HepG2 (cell line): ENCODE measurements at regions not wholly inside any gene's neighbourhood (a gene's known extent, or its start where the extent isn't known, plus 50 kb on each side); places are given as distances from the start of the nearest gene placed in this dataset.

ENCODE experiments used
- ATAC-seq: fragments of 200-7000 bp; cut with Tn5 transposase; 3 replicates; pipeline ENCODE4 v1.9.1; 2020; ENCODE audit warnings: mild to moderate bottlenecking, moderate library complexity
- BruUV-seq: library from RNA; stranded (reverse); fragments of 400-500 nt; replicated peaks from 2 replicates; lab custom pipeline; 2021; lab: Mats Ljungman, UMichigan
- CTCF ChIA-PET: fragments of 300-600 bp; formaldehyde crosslinking; extraction: SDS; loops from one replicate; lab custom pipeline; 2021; ENCODE audit warnings: low total read pairs, inconsistent platforms, low intra/inter-chr PET ratio; lab: Yijun Ruan, JAX
- POLR2A ChIA-PET: fragments of 350-600 bp; sonication (Branson Sonifier 250); formaldehyde crosslinking; loops from one replicate; lab custom pipeline; 2020; ENCODE audit warnings: antibody characterized with exemption, inconsistent platforms; lab: Yijun Ruan, JAX
- DNase-seq: peaks from one replicate; pipeline ENCODE4 v3.0.0-alpha.2; 2015; ENCODE audit warnings: low spot score
- FAIRE-seq: peaks from 3 replicates; lab custom pipeline; 2011; peaks lifted over from hg19 to GRCh38; lab: Jason Lieb, UNC
- H2AFZ ChIP-seq: one replicate; pipeline ENCODE4 v1.6.1; 2011; ENCODE audit warnings: low read length, inconsistent platforms
- H3K27ac ChIP-seq: fragments of 300-600 bp; 3 replicates; pipeline ENCODE4 v1.8.0; 2011; ENCODE audit warnings: mixed run types, mild to moderate bottlenecking, mixed read lengths, low read length, inconsistent platforms; ENCODE audit not compliant: insufficient read depth; ENCODE audit errors: extremely low read length
- H3K27me3 ChIP-seq, 2 experiments: fragments of 200-600 bp in 1 of 2; 2 replicates in 1 of 2; 3 replicates in 1 of 2; pipeline versions ENCODE4 v1.6.0 to v1.8.0; 2011; ENCODE audit warnings: low read length in 2 of 2, mild to moderate bottlenecking in 2 of 2, moderate library complexity in 2 of 2, inconsistent platforms in 1 of 2; ENCODE audit not compliant: insufficient read depth in 2 of 2, control insufficient read depth in 1 of 2
- H3K36me3 ChIP-seq, 2 experiments: fragments of 200-600 bp in 1 of 2; replicated peaks in 1 of 2; 2 replicates in 1 of 2; 3 replicates in 1 of 2; pipeline versions ENCODE4 v1.5.1 to v1.8.0; 2011; ENCODE audit warnings: low read length in 2 of 2, inconsistent platforms in 1 of 2; ENCODE audit not compliant: insufficient read depth in 2 of 2, control insufficient read depth in 1 of 2
- H3K4me1 ChIP-seq: 2 replicates; pipeline ENCODE4 v1.5.1; 2012; ENCODE audit warnings: low read length, inconsistent platforms; ENCODE audit not compliant: insufficient read depth
- H3K4me2 ChIP-seq: 2 replicates; pipeline ENCODE4 v1.6.0; 2011; ENCODE audit warnings: low read depth, low read length, inconsistent platforms
- H3K4me3 ChIP-seq, 3 experiments: fragments of 200-600 bp in 1 of 3; sonication (generic), shearing (Covaris generic) in 1 of 3; replicated peaks in 1 of 3; 2 replicates each; pipeline ENCODE4 v1.5.1; 2011 to 2016; ENCODE audit warnings: low read length in 3 of 3, inconsistent platforms in 2 of 3, low read depth in 2 of 3, mild to moderate bottlenecking in 2 of 3, control low read depth in 1 of 3, mixed read lengths in 1 of 3; ENCODE audit not compliant: insufficient read depth in 1 of 3
- H3K79me2 ChIP-seq: one replicate; pipeline ENCODE4 v1.6.1; 2011; ENCODE audit warnings: low read length, inconsistent platforms; ENCODE audit not compliant: insufficient read depth
- H3K9ac ChIP-seq: 2 replicates; pipeline ENCODE4 v1.6.0; 2011; ENCODE audit warnings: mild to moderate bottlenecking, low read depth, low read length, inconsistent platforms; ENCODE audit not compliant: insufficient read depth
- H3K9me3 ChIP-seq: 2 replicates; pipeline ENCODE4 v1.5.1; 2012; ENCODE audit warnings: mild to moderate bottlenecking, low read length
- H4K20me1 ChIP-seq: 2 replicates; pipeline ENCODE4 v1.6.0; 2011; ENCODE audit warnings: inconsistent platforms, mild to moderate bottlenecking, low read length, moderate library complexity; ENCODE audit not compliant: insufficient read depth
- HNF4G ChIP-seq, 2 experiments: sonication (generic) in 1 of 2; formaldehyde crosslinking in 1 of 2; IDR thresholded peaks; 2 replicates each; pipeline versions ENCODE4 v1.4.0 to v1.6.1; 2011 to 2020; ENCODE audit warnings: borderline replicate concordance in 2 of 2, low read depth in 2 of 2, mild to moderate bottlenecking in 2 of 2, low read length in 1 of 2, missing genetic modification reagents in 1 of 2, moderate library complexity in 1 of 2
- KDM1A ChIP-seq: IDR thresholded peaks from 2 replicates; pipeline ENCODE4 v1.6.1; 2016; ENCODE audit warnings: missing compliant biosample characterization
- MAFF ChIP-seq: IDR thresholded peaks from 2 replicates; pipeline ENCODE4 v1.6.1; 2011; ENCODE audit warnings: low read depth, low read length, improper control_type of control experiment
- MAFK ChIP-seq, 2 experiments: IDR thresholded peaks in 1 of 2; conservative IDR thresholded peaks in 1 of 2; 2 replicates each; pipeline ENCODE4 v1.6.1; 2011; ENCODE audit warnings: improper control_type of control experiment in 2 of 2, low read length in 2 of 2
- ZNF136 ChIP-seq: sonication (generic); formaldehyde crosslinking; IDR thresholded peaks from 2 replicates; pipeline ENCODE4 v1.8.1; 2022; ENCODE audit warnings: low read depth, mild to moderate bottlenecking, moderate library complexity, missing genetic modification reagents
- ZNF510 ChIP-seq: sonication (generic); formaldehyde crosslinking; IDR thresholded peaks from 2 replicates; pipeline ENCODE4 v1.4.0; 2020; ENCODE audit warnings: low read depth, mild to moderate bottlenecking, missing genetic modification reagents
- WGBS: methylation state at CpG from one replicate; pipeline ENCODE4 v1.1.6; 2017; ENCODE audit warnings: low lambda C conversion rate; 5-methylcytosine and 5-hydroxymethylcytosine counted together
- in situ Hi-C: cut with HindIII; loops from 2 replicates; pipeline ENCODE4 v1.10.0; 2017; ENCODE audit warnings: low pct_unique_long_range_greater_than_20kb; ENCODE audit not compliant: extremely low pct_ligation_motif_present
- intact Hi-C: fragments of 100-400 bp; cut with micrococcal nuclease; formaldehyde crosslinking; loops from one replicate; pipeline ENCODE4 v1.10.0; 2022; ENCODE audit not compliant: unreplicated experiment

GRCh38 chr6:22150368-22151035, 146.3 kb downstream of the PRL start:
- BruUV-seq, result no TSS peak
- in situ Hi-C loops (no loop called here), intact Hi-C loops (no loop called here)
- Histone ChIP-seq H3K9ac (no peak overlapping the region), H2AFZ (no peak overlapping the region), H3K27ac (no peak overlapping the region), H3K9me3 (no peaks in the 10 kb centered on the region), H3K4me3 (no peak overlapping the region), H3K79me2 (no peaks in the 10 kb centered on the region), H4K20me1 (no peaks in the 10 kb centered on the region), H3K4me2 (no peak overlapping the region), H3K4me1 (peaks cover 19% of the 10 kb centered on the region), H3K36me3 (no peaks in the 10 kb centered on the region), H3K27me3 (no peaks in the 10 kb centered on the region)
- TF ChIP-seq ZNF136 (CRISPR knock-in tag) (no peak), HNF4G (IDR thresholded peaks at IDR 0.05; ENCODE audit: borderline replicate concordance, low read depth, low read length) (no peak), HNF4G (CRISPR knock-in tag; IDR thresholded peaks at IDR 0.05; ENCODE audit: borderline replicate concordance, low read depth) (no peak), ZNF510 (CRISPR knock-in tag) (no peak)
- no peak for ATAC-seq
- ChIA-PET POLR2A (no interaction called here), CTCF (no interaction called here)
- no peak for FAIRE-seq
- DNase-seq, result no peak

GRCh38 chr6:22151892-22152291, 144.9 kb downstream of the PRL start:
- Histone ChIP-seq H3K9ac (no peak overlapping the region), H4K20me1 (no peaks in the 10 kb centered on the region), H3K4me1 (peaks cover 19% of the 10 kb centered on the region), H3K4me2 (no peak overlapping the region), H3K27ac (no peak overlapping the region), H3K79me2 (no peaks in the 10 kb centered on the region), H3K9me3 (no peaks in the 10 kb centered on the region), H3K4me3 (no peak overlapping the region), H3K27me3 (no peaks in the 10 kb centered on the region), H2AFZ (no peak overlapping the region), H3K36me3 (no peaks in the 10 kb centered on the region)
- WGBS, result 23% methylated on average over 1 of the region's 1 CpG
- CTCF ChIA-PET, result no interaction called here
- no peak for DNase-seq
- no peak for ATAC-seq
- in situ Hi-C loops, result no loop called here
- no peak for FAIRE-seq
- POLR2A ChIA-PET, result no interaction called here
- no TSS peak for BruUV-seq
- intact Hi-C loops, result no loop called here
- TF ChIP-seq KDM1A (CRISPR knock-in tag) (no peak), MAFF (peak; percentile 84), MAFK (conservative IDR thresholded peaks at IDR 0.05 in 1 of 2, IDR thresholded peaks at IDR 0.05 in 1 of 2; ENCODE audit: low read length in 2 of 2) (peak; percentile 84 to 88)
